ENCODE measurements at regions not wholly inside any gene's neighbourhood (a gene's known extent, or its start where the extent isn't known, plus 50 kb on each side); places are given as distances from the start of the nearest gene placed in this dataset.

GRCh38 chr3:115330430-115330829, 183.3 kb upstream of the ZBTB20 start:
- no peak for DNase-seq

GRCh38 chr3:115332998-115333397, 185.9 kb upstream of the ZBTB20 start:
- DNase-seq = no peak

GRCh38 chr3:115336836-115337235, 189.7 kb upstream of the ZBTB20 start:
- DNase-seq = no peak

GRCh38 chr3:115340586-115340985, 193.5 kb upstream of the ZBTB20 start:
- no peak for DNase-seq

- DNase-seq = no peak
Observed at GRCh38 chr3:115341208-115341607, 194.1 kb upstream of the ZBTB20 start.

GRCh38 chr3:115347737-115348136, 200.6 kb upstream of the ZBTB20 start:
- DNase-seq = no peak

- DNase-seq = no peak
Observed at GRCh38 chr3:115348412-115348811, 201.3 kb upstream of the ZBTB20 start.

- no peak for DNase-seq
Observed at GRCh38 chr3:115348951-115349745, 202.1 kb upstream of the ZBTB20 start.

- no peak for DNase-seq
Observed at GRCh38 chr3:115350606-115351005, 203.5 kb upstream of the ZBTB20 start.

GRCh38 chr3:115351193-115351592, 204.1 kb upstream of the ZBTB20 start:
- no peak for DNase-seq

GRCh38 chr3:115354010-115354409, 206.9 kb upstream of the ZBTB20 start:
- no peak for DNase-seq

- no peak for DNase-seq
Observed at GRCh38 chr3:115357456-115357855, 210.4 kb upstream of the ZBTB20 start.

- no peak for DNase-seq
Observed at GRCh38 chr3:115359536-115359935, 212.4 kb upstream of the ZBTB20 start.

- no peak for DNase-seq
Observed at GRCh38 chr3:115361806-115362205, 214.7 kb upstream of the ZBTB20 start.

- DNase-seq = no peak
Observed at GRCh38 chr3:115363071-115363470, 216.0 kb upstream of the ZBTB20 start.

GRCh38 chr3:115369021-115369420, 221.9 kb upstream of the ZBTB20 start:
- DNase-seq = no peak

GRCh38 chr3:115375362-115375761, 228.3 kb upstream of the ZBTB20 start:
- no peak for DNase-seq

GRCh38 chr3:115380883-115381572, 233.9 kb upstream of the ZBTB20 start:
- DNase-seq = no peak

GRCh38 chr3:115381573-115381912, 234.5 kb upstream of the ZBTB20 start:
- no peak for DNase-seq

- DNase-seq = no peak
Observed at GRCh38 chr3:115381931-115382330, 234.8 kb upstream of the ZBTB20 start.

GRCh38 chr3:115384381-115384780, 237.3 kb upstream of the ZBTB20 start:
- DNase-seq = no peak

- DNase-seq = no peak
Observed at GRCh38 chr3:115385774-115386730, 237.3 kb upstream of the GAP43 start.

- DNase-seq = no peak
Observed at GRCh38 chr3:115388166-115388565, 235.1 kb upstream of the GAP43 start.

Data from left kidney (tissue), 1 donor.